Esophagus muscularis mucosa (tissue), 4 donors: ENCODE measurements at regions not wholly inside any gene's neighbourhood (a gene's known extent, or its start where the extent isn't known, plus 50 kb on each side); places are given as distances from the start of the nearest gene placed in this dataset.

Experiments
- DNase-seq: peaks from one replicate; pipeline ENCODE4 v3.0.0-alpha.2; 2017; ENCODE audit errors: extremely low spot score
- H3K27ac ChIP-seq, 4 donors: fragments of 200-600 bp; sonication (generic); replicated peaks in 1 of 4; 1 replicate in 3 of 4; 2 replicates in 1 of 4; pipeline ENCODE4 v1.5.1; 2016 to 2019; ENCODE audit warnings: mild to moderate bottlenecking in 1 of 4
- H3K27me3 ChIP-seq, 4 donors: fragments of 200-600 bp; sonication (generic); one replicate each; pipeline versions ENCODE4 v1.5.1 to v1.6.0; 2016 to 2019
- H3K36me3 ChIP-seq, 4 donors: fragments of 200-600 bp; sonication (generic); one replicate each; pipeline ENCODE4 v1.5.1; 2016 to 2019
- H3K4me1 ChIP-seq, 4 donors: fragments of 200-600 bp; sonication (generic); one replicate each; pipeline ENCODE4 v1.5.1; 2016 to 2019
- H3K4me3 ChIP-seq, 4 donors: fragments of 200-600 bp; sonication (generic); 1 replicate in 2 of 4; 2 replicates in 2 of 4; pipeline ENCODE4 v1.5.1; 2016 to 2019; ENCODE audit warnings: mild to moderate bottlenecking in 4 of 4, moderate library complexity in 1 of 4
- H3K9me3 ChIP-seq, 4 donors: fragments of 200-600 bp; sonication (generic); 1 replicate in 3 of 4; 2 replicates in 1 of 4; pipeline ENCODE4 v1.5.1; 2016 to 2019
- EP300 ChIP-seq: sonication (generic); formaldehyde crosslinking; IDR thresholded peaks from one replicate; pipeline ENCODE4 v1.6.1; 2017; ENCODE audit warnings: antibody characterized with exemption
- POLR2A ChIP-seq: fragments of 450-650 bp; IDR thresholded peaks from one replicate; pipeline ENCODE4 v1.6.1; 2017; ENCODE audit warnings: antibody characterized with exemption, moderate library complexity, mild to moderate bottlenecking, low read depth
- POLR2AphosphoS5 ChIP-seq, 2 donors: sonication (generic); formaldehyde crosslinking; IDR thresholded peaks; one replicate each; pipeline ENCODE4 v1.6.1; 2017; ENCODE audit warnings: antibody characterized with exemption in 2 of 2
- WGBS: methylation state at CpG from one replicate; pipeline ENCODE4 v1.1.5; 2018; 5-methylcytosine and 5-hydroxymethylcytosine counted together
- intact Hi-C: fragments of 100-400 bp; cut with DNase I; formaldehyde crosslinking; loops from one replicate; pipeline ENCODE4 v1.15.1; 2023
- TF ChIP-seq, protein P1 (sequence below), 3 experiments: fragments of 200-600 bp in 2 of 3; fragments of 450-650 bp in 1 of 3; sonication (generic) in 2 of 3; IDR thresholded peaks; one replicate each; pipeline ENCODE4 v1.5.1; 2017 to 2019; ENCODE audit warnings: antibody characterized with exemption in 3 of 3, mild to moderate bottlenecking in 2 of 3, moderate library complexity in 1 of 3

- TF ChIP-seq POLR2A (no peak), POLR2AphosphoS5 (IDR thresholded peaks at IDR 0.05) (no peak), EP300 (no peak)
- TF ChIP-seq, protein P1, sequence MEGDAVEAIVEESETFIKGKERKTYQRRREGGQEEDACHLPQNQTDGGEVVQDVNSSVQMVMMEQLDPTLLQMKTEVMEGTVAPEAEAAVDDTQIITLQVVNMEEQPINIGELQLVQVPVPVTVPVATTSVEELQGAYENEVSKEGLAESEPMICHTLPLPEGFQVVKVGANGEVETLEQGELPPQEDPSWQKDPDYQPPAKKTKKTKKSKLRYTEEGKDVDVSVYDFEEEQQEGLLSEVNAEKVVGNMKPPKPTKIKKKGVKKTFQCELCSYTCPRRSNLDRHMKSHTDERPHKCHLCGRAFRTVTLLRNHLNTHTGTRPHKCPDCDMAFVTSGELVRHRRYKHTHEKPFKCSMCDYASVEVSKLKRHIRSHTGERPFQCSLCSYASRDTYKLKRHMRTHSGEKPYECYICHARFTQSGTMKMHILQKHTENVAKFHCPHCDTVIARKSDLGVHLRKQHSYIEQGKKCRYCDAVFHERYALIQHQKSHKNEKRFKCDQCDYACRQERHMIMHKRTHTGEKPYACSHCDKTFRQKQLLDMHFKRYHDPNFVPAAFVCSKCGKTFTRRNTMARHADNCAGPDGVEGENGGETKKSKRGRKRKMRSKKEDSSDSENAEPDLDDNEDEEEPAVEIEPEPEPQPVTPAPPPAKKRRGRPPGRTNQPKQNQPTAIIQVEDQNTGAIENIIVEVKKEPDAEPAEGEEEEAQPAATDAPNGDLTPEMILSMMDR (IDR thresholded peaks at IDR 0.05) = no peak
- Histone ChIP-seq H3K9me3 (peaks cover 0 to 39% (median 20%) of the 10 kb centered on the region in 4 donors), H3K27ac (no peak overlapping the region), H3K27me3 (no peaks in the 10 kb centered on the region), H3K4me3 (no peak overlapping the region), H3K4me1 (no peaks in the 10 kb centered on the region), H3K36me3 (no peaks in the 10 kb centered on the region)
- DNase-seq = no peak
- intact Hi-C loops = no loop called here
Observed at GRCh38 chr9:82443312-82443711, 454.7 kb downstream of the SPATA31D1 start.

DNA sequence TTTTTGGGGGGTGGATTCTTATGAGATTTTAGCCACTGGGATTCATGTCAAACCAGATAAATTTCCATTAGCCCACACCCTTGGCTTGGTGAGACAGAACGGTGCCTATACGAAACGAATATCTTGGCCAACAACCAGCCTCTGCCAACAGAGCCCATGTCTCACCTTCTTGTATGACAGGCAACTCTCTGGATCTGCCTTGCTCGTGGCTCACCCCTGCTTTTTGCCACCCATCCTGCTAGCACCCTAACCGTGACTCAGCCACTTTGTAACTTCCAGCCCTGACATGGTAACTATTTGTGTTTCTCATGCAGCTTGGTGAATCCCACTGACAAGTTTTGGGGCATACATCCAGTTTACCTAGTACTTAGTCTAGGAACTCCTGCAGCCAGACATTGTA lies 457.0 kb downstream of the SPATA31D1 start:
- TF ChIP-seq EP300 = no peak
- no peak for TF ChIP-seq POLR2AphosphoS5 (IDR thresholded peaks at IDR 0.05)
- TF ChIP-seq, protein P1 (IDR thresholded peaks at IDR 0.05) = no peak
- TF ChIP-seq POLR2A = no peak
- 94% methylated on average over 5 of the region's 5 CpGs for WGBS
- intact Hi-C loops = no loop called here

GRCh38 chr9:82447343-82447742 lies 458.8 kb downstream of the SPATA31D1 start:
- intact Hi-C loops = no loop called here
- Histone ChIP-seq H3K9me3 (peaks cover 0 to 27% (median 15%) of the 10 kb centered on the region in 4 donors), H3K4me3 (no peak overlapping the region), H3K36me3 (no peaks in the 10 kb centered on the region), H3K4me1 (no peaks in the 10 kb centered on the region), H3K27me3 (no peaks in the 10 kb centered on the region), H3K27ac (no peak overlapping the region)
- TF ChIP-seq POLR2AphosphoS5 (IDR thresholded peaks at IDR 0.05) (no peak), EP300 (no peak), POLR2A (no peak)
- TF ChIP-seq, protein P1 (IDR thresholded peaks at IDR 0.05) = no peak
- WGBS = 88% methylated on average over 5 of the region's 5 CpGs
- no peak for DNase-seq

More for the DNA sequence above, 457.0 kb downstream of the SPATA31D1 start:
- no peaks in the 10 kb centered on the region for H3K27me3 ChIP-seq
- no peak overlapping the region for H3K4me3 ChIP-seq
- H3K9me3 ChIP-seq = peaks cover 0 to 27% (median 17%) of the 10 kb centered on the region in 4 donors
- H3K27ac ChIP-seq = no peak overlapping the region
- no peaks in the 10 kb centered on the region for H3K4me1 ChIP-seq
- DNase-seq = no peak
- no peaks in the 10 kb centered on the region for H3K36me3 ChIP-seq

- H3K27me3 ChIP-seq = no peaks in the 10 kb centered on the region
- no peak overlapping the region for H3K4me3 ChIP-seq
- no peak for DNase-seq
- H3K4me1 ChIP-seq = no peaks in the 10 kb centered on the region
- TF ChIP-seq POLR2AphosphoS5 (IDR thresholded peaks at IDR 0.05) = no peak
- TF ChIP-seq, protein P1 (IDR thresholded peaks at IDR 0.05) = no peak
- TF ChIP-seq POLR2A = no peak
- no peak for TF ChIP-seq EP300
- peaks cover 0 to 31% (median 15%) of the 10 kb centered on the region in 4 donors for H3K9me3 ChIP-seq
- intact Hi-C loops = no loop called here
- H3K27ac ChIP-seq = no peak overlapping the region
- no peaks in the 10 kb centered on the region for H3K36me3 ChIP-seq
Observed at GRCh38 chr9:82449986-82450385, 461.4 kb downstream of the SPATA31D1 start.

- 83% methylated on average over 3 of the region's 3 CpGs for WGBS
- H3K36me3 ChIP-seq = no peaks in the 10 kb centered on the region
- TF ChIP-seq, protein P1 (IDR thresholded peaks at IDR 0.05) = no peak
- no peak for TF ChIP-seq POLR2AphosphoS5 (IDR thresholded peaks at IDR 0.05)
- TF ChIP-seq EP300 = no peak
- no peak for TF ChIP-seq POLR2A
- H3K4me3 ChIP-seq = no peak overlapping the region
- intact Hi-C loops = no loop called here
- no peak overlapping the region for H3K27ac ChIP-seq
- H3K27me3 ChIP-seq = no peaks in the 10 kb centered on the region
- H3K4me1 ChIP-seq = no peaks in the 10 kb centered on the region
- DNase-seq = no peak
- H3K9me3 ChIP-seq = peaks cover 0 to 14% (median 0%) of the 10 kb centered on the region in 4 donors
Observed at GRCh38 chr9:82454509-82455190, 466.1 kb downstream of the SPATA31D1 start.
